ENCODE measurements at regions not wholly inside any gene's neighbourhood (a gene's known extent, or its start where the extent isn't known, plus 50 kb on each side); places are given as distances from the start of the nearest gene placed in this dataset.

DNA sequence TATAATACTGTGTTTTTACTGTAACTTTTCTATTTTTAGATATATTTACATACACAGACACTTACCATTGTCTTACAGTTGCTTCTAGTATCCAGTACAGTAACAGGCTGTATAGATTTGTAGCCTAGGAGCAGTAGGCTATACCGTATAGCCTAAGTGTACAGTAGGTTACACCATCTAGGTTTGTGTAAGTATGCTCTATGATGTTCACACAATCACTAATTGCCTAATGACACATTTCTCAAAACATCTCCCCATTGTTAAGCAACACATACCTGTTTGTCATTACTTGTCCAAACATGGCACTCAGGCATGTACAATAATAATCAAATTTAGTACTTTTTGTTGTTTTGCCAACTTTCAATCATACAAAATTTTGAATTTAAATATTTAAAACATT, 757.3 kb downstream of the DOK5 start:
- Histone ChIP-seq H3K27me3 (ENCODE audit: control insufficient read depth, insufficient read depth, low read length) (no peaks in the 10 kb centered on the region), H3K9me3 (ENCODE audit: control insufficient read depth, insufficient read depth, low read length) (no peaks in the 10 kb centered on the region), H3K27ac (ENCODE audit: low read depth, low read length) (no peak overlapping the region), H3K4me1 (ENCODE audit: control insufficient read depth, insufficient read depth, low read length) (no peaks in the 10 kb centered on the region), H3K36me3 (ENCODE audit: control insufficient read depth, insufficient read depth, low read length) (no peaks in the 10 kb centered on the region), H3K4me3 (ENCODE audit: low read depth, low read length) (no peak overlapping the region)
- WGBS (ENCODE audit: insufficient coverage), result no CpG with 5 or more reads among the region's 1 CpG
- DNase-seq (ENCODE audit: low read depth in 4 of 6, low spot score in 6 of 6), result no peak

DNA sequence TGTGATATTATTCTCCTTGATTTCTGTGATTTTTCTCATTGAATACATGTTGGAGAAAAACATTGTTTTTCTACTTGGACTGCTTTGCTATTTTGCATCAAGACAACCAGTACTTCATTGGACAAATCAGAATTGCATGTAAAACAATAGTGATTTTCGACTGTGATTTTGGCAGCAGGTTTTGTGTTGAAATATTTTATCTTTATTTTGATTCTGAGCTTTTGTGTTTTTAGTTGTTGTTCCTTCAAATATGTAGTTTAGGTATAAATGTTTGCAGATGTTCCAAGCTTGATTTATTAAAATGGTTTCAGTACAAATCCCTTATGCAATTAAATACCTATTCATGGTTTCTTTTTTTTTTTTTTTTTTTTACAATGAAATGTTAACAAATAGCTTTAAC, 754.1 kb downstream of the DOK5 start:
- no peak overlapping the region for H3K4me3 ChIP-seq (ENCODE audit: low read depth, low read length)
- no peaks in the 10 kb centered on the region for H3K36me3 ChIP-seq (ENCODE audit: control insufficient read depth, insufficient read depth, low read length)
- peaks cover 4% of the 10 kb centered on the region for H3K9me3 ChIP-seq (ENCODE audit: control insufficient read depth, insufficient read depth, low read length)
- H3K27ac ChIP-seq (ENCODE audit: low read depth, low read length), result no peak overlapping the region
- no peaks in the 10 kb centered on the region for H3K4me1 ChIP-seq (ENCODE audit: control insufficient read depth, insufficient read depth, low read length)
- no peak for DNase-seq (ENCODE audit: low read depth in 4 of 6, low spot score in 6 of 6)
- no CpG with 5 or more reads among the region's 1 CpG for WGBS (ENCODE audit: insufficient coverage)
- H3K27me3 ChIP-seq (ENCODE audit: control insufficient read depth, insufficient read depth, low read length), result no peaks in the 10 kb centered on the region

GRCh38 chr20:55216525-55217242, 741.3 kb downstream of the DOK5 start:
- no peak overlapping the region for H3K4me3 ChIP-seq (ENCODE audit: low read depth, low read length)
- H3K4me1 ChIP-seq (ENCODE audit: control insufficient read depth, insufficient read depth, low read length), result no peaks in the 10 kb centered on the region
- WGBS (ENCODE audit: insufficient coverage), result 93% methylated on average over 3 of the region's 8 CpGs
- no peak overlapping the region for H3K27ac ChIP-seq (ENCODE audit: low read depth, low read length)
- DNase-seq (ENCODE audit: low read depth in 4 of 6, low spot score in 6 of 6), result peak in 1 of 6 donors; percentile 12
- no peaks in the 10 kb centered on the region for H3K36me3 ChIP-seq (ENCODE audit: control insufficient read depth, insufficient read depth, low read length)
- no peaks in the 10 kb centered on the region for H3K27me3 ChIP-seq (ENCODE audit: control insufficient read depth, insufficient read depth, low read length)
- H3K9me3 ChIP-seq (ENCODE audit: control insufficient read depth, insufficient read depth, low read length), result peaks cover 2% of the 10 kb centered on the region

DNA sequence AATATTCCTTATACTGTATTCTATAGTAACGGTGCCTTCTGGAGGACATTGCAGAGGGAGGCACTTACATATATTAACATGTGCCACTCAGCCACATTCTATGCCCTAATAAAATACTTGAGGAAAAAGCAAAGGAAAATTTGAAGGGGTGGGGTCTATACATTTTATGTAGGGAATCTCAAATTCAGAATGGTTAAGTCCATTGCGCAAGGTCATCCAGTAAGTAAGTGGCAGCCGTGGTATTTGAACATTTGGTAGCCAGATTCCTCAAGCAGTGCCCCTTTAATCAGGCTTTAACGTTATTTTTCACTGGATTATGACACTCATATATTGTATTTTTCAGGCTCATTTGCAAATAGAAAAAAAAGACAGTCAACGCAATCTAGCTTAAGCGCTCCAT, 738.3 kb downstream of the DOK5 start:
- no peak overlapping the region for H3K4me3 ChIP-seq (ENCODE audit: low read depth, low read length)
- DNase-seq (ENCODE audit: low read depth in 4 of 6, low spot score in 6 of 6), result no peak
- WGBS (ENCODE audit: insufficient coverage), result 100% methylated on average over 2 of the region's 6 CpGs
- no peak overlapping the region for H3K27ac ChIP-seq (ENCODE audit: low read depth, low read length)
- no peaks in the 10 kb centered on the region for H3K27me3 ChIP-seq (ENCODE audit: control insufficient read depth, insufficient read depth, low read length)
- no peaks in the 10 kb centered on the region for H3K36me3 ChIP-seq (ENCODE audit: control insufficient read depth, insufficient read depth, low read length)
- no peaks in the 10 kb centered on the region for H3K9me3 ChIP-seq (ENCODE audit: control insufficient read depth, insufficient read depth, low read length)
- H3K4me1 ChIP-seq (ENCODE audit: control insufficient read depth, insufficient read depth, low read length), result no peaks in the 10 kb centered on the region

DNA sequence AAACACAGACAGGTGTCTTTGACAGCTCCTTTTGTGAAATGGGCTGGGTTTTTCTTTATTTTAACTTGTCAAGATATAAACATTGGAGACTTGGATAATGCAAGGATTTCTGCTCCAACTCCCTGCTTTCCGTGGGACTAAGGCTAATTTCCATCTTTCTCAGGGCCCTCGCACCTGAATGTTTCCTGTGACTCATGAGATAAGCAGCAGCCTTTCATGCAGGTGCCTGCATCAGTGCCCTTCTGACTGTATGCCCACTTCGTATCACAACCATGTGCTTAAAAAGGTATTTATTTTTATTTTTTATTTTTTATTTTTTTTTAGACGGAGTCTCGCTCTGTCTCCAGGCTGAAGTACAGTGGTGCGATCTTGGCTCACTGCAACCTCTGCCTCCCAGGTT, 736.1 kb downstream of the DOK5 start:
- 80% methylated on average over 5 of the region's 6 CpGs for WGBS (ENCODE audit: insufficient coverage)
- no peak overlapping the region for H3K4me3 ChIP-seq (ENCODE audit: low read depth, low read length)
- no peak overlapping the region for H3K27ac ChIP-seq (ENCODE audit: low read depth, low read length)

GRCh38 chr20:55205665-55206064, 730.3 kb downstream of the DOK5 start:
- H3K9me3 ChIP-seq (ENCODE audit: control insufficient read depth, insufficient read depth, low read length), result no peaks in the 10 kb centered on the region
- H3K4me3 ChIP-seq (ENCODE audit: low read depth, low read length), result no peak overlapping the region
- H3K27ac ChIP-seq (ENCODE audit: low read depth, low read length), result no peak overlapping the region
- H3K27me3 ChIP-seq (ENCODE audit: control insufficient read depth, insufficient read depth, low read length), result no peaks in the 10 kb centered on the region
- no peak for DNase-seq (ENCODE audit: low read depth in 4 of 6, low spot score in 6 of 6)
- no peaks in the 10 kb centered on the region for H3K4me1 ChIP-seq (ENCODE audit: control insufficient read depth, insufficient read depth, low read length)
- H3K36me3 ChIP-seq (ENCODE audit: control insufficient read depth, insufficient read depth, low read length), result no peaks in the 10 kb centered on the region

More for the DNA sequence above, 736.1 kb downstream of the DOK5 start:
- Histone ChIP-seq H3K9me3 (ENCODE audit: control insufficient read depth, insufficient read depth, low read length) (no peaks in the 10 kb centered on the region), H3K4me1 (ENCODE audit: control insufficient read depth, insufficient read depth, low read length) (no peaks in the 10 kb centered on the region), H3K27me3 (ENCODE audit: control insufficient read depth, insufficient read depth, low read length) (no peaks in the 10 kb centered on the region), H3K36me3 (ENCODE audit: control insufficient read depth, insufficient read depth, low read length) (no peaks in the 10 kb centered on the region)
- no peak for DNase-seq (ENCODE audit: low read depth in 4 of 6, low spot score in 6 of 6)

DNA sequence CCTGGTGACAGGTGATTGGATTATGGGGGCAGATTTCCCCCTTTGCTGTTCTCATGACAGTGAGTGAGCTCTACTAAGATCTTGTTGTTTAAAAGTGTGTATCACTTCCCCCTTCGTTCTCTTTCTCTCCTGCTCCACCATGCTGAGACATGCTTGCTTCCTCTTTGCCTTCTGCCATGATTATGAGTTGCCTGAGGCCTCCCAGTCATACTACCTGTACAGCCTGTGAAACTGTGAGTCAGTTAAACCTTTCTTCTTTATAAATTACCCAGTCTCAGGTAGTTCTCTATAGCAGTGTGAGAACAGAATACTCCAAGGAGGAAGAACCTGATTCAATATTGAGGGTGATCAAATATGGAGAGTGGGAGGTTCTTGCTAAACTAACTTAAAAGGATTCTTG, 724.9 kb downstream of the DOK5 start:
- H3K36me3 ChIP-seq (ENCODE audit: control insufficient read depth, insufficient read depth, low read length), result no peaks in the 10 kb centered on the region
- no CpG with 5 or more reads among the region's 1 CpG for WGBS (ENCODE audit: insufficient coverage)
- no peak for DNase-seq (ENCODE audit: low read depth in 4 of 6, low spot score in 6 of 6)

GRCh38 chr20:55194947-55195346, 719.6 kb downstream of the DOK5 start:
- Histone ChIP-seq H3K4me3 (ENCODE audit: low read depth, low read length) (no peak overlapping the region), H3K36me3 (ENCODE audit: control insufficient read depth, insufficient read depth, low read length) (no peaks in the 10 kb centered on the region), H3K27ac (ENCODE audit: low read depth, low read length) (no peak overlapping the region), H3K4me1 (ENCODE audit: control insufficient read depth, insufficient read depth, low read length) (no peaks in the 10 kb centered on the region), H3K9me3 (ENCODE audit: control insufficient read depth, insufficient read depth, low read length) (no peaks in the 10 kb centered on the region), H3K27me3 (ENCODE audit: control insufficient read depth, insufficient read depth, low read length) (no peaks in the 10 kb centered on the region)
- DNase-seq (ENCODE audit: low read depth in 4 of 6, low spot score in 6 of 6), result no peak
- WGBS (ENCODE audit: insufficient coverage), result no CpG with 5 or more reads among the region's 2 CpGs

More for the DNA sequence above, 724.9 kb downstream of the DOK5 start:
- Histone ChIP-seq H3K27me3 (ENCODE audit: control insufficient read depth, insufficient read depth, low read length) (no peaks in the 10 kb centered on the region), H3K4me1 (ENCODE audit: control insufficient read depth, insufficient read depth, low read length) (no peaks in the 10 kb centered on the region), H3K4me3 (ENCODE audit: low read depth, low read length) (no peak overlapping the region), H3K9me3 (ENCODE audit: control insufficient read depth, insufficient read depth, low read length) (no peaks in the 10 kb centered on the region), H3K27ac (ENCODE audit: low read depth, low read length) (no peak overlapping the region)

- no peak overlapping the region for H3K27ac ChIP-seq (ENCODE audit: low read depth, low read length)
Measured at GRCh38 chr20:55186228-55186627, 710.8 kb downstream of the DOK5 start.

GRCh38 chr20:55175081-55175480, 699.7 kb downstream of the DOK5 start:
- H3K36me3 ChIP-seq (ENCODE audit: control insufficient read depth, insufficient read depth, low read length), result no peaks in the 10 kb centered on the region
- H3K4me3 ChIP-seq (ENCODE audit: low read depth, low read length), result no peak overlapping the region
- no peaks in the 10 kb centered on the region for H3K27me3 ChIP-seq (ENCODE audit: control insufficient read depth, insufficient read depth, low read length)
- H3K4me1 ChIP-seq (ENCODE audit: control insufficient read depth, insufficient read depth, low read length), result no peaks in the 10 kb centered on the region
- H3K27ac ChIP-seq (ENCODE audit: low read depth, low read length), result no peak overlapping the region
- WGBS (ENCODE audit: insufficient coverage), result 43% methylated on average over 3 of the region's 4 CpGs
- no peaks in the 10 kb centered on the region for H3K9me3 ChIP-seq (ENCODE audit: control insufficient read depth, insufficient read depth, low read length)
- DNase-seq (ENCODE audit: low read depth in 4 of 6, low spot score in 6 of 6), result peak in 2 of 6 donors; percentile 6 to 78

More at GRCh38 chr20:55186228-55186627, 710.8 kb downstream of the DOK5 start:
- no CpG with 5 or more reads among the region's 2 CpGs for WGBS (ENCODE audit: insufficient coverage)
- no peaks in the 10 kb centered on the region for H3K9me3 ChIP-seq (ENCODE audit: control insufficient read depth, insufficient read depth, low read length)
- H3K4me1 ChIP-seq (ENCODE audit: control insufficient read depth, insufficient read depth, low read length), result no peaks in the 10 kb centered on the region
- DNase-seq (ENCODE audit: low read depth in 4 of 6, low spot score in 6 of 6), result no peak
- no peaks in the 10 kb centered on the region for H3K27me3 ChIP-seq (ENCODE audit: control insufficient read depth, insufficient read depth, low read length)
- H3K36me3 ChIP-seq (ENCODE audit: control insufficient read depth, insufficient read depth, low read length), result no peaks in the 10 kb centered on the region
- H3K4me3 ChIP-seq (ENCODE audit: low read depth, low read length), result no peak overlapping the region

All from spinal cord (tissue), 9 donors.